ENCODE measurements at regions not wholly inside any gene's neighbourhood (a gene's known extent, or its start where the extent isn't known, plus 50 kb on each side); places are given as distances from the start of the nearest gene placed in this dataset.

- Mint-ChIP-seq H3K27me3 (ENCODE audit: low read depth) (no peaks in the 10 kb centered on the region), H3K36me3 (ENCODE audit: insufficient read depth in 2 of 2) (peaks cover 0 to under 1% of the 10 kb centered on the region in 2 donors), H3K4me3 (no peak overlapping the region), H3K4me1 (ENCODE audit: low read depth) (no peaks in the 10 kb centered on the region), H3K9me3 (peaks cover 4 to 10% of the 10 kb centered on the region in 2 donors), H3K27ac (no peak overlapping the region)
- DNase-seq (no peak), ATAC-seq (replicated peaks in 1 of 2) (no peak)
These were observed 627.1 kb upstream of the FZD8 start for GRCh38 chr10:36269222-36269621.

GRCh38 chr10:36266923-36267322 lies 624.8 kb upstream of the FZD8 start:
- Mint-ChIP-seq H3K27ac (no peak overlapping the region), H3K4me3 (no peak overlapping the region), H3K4me1 (ENCODE audit: low read depth) (no peaks in the 10 kb centered on the region), H3K36me3 (ENCODE audit: insufficient read depth in 2 of 2) (no peaks in the 10 kb centered on the region), H3K9me3 (peaks cover 4 to 9% of the 10 kb centered on the region in 2 donors), H3K27me3 (ENCODE audit: low read depth) (no peaks in the 10 kb centered on the region)
- ATAC-seq (replicated peaks in 1 of 2) (no peak), DNase-seq (no peak)

- DNase-seq: no peak
- H3K36me3 Mint-ChIP-seq (ENCODE audit: insufficient read depth in 2 of 2): no peaks in the 10 kb centered on the region
- no peak overlapping the region for H3K27ac Mint-ChIP-seq
- no peaks in the 10 kb centered on the region for H3K4me1 Mint-ChIP-seq (ENCODE audit: low read depth)
- ATAC-seq (replicated peaks in 1 of 2): no peak
- no peaks in the 10 kb centered on the region for H3K27me3 Mint-ChIP-seq (ENCODE audit: low read depth)
- H3K4me3 Mint-ChIP-seq: no peak overlapping the region
- peaks cover 5 to 9% of the 10 kb centered on the region in 2 donors for H3K9me3 Mint-ChIP-seq
These were observed 623.6 kb upstream of the FZD8 start for GRCh38 chr10:36265741-36266140.

- no peaks in the 10 kb centered on the region for H3K36me3 Mint-ChIP-seq (ENCODE audit: insufficient read depth in 2 of 2)
- DNase-seq (no peak), ATAC-seq (replicated peaks in 1 of 2) (no peak)
- H3K4me1 Mint-ChIP-seq (ENCODE audit: low read depth): no peaks in the 10 kb centered on the region
- no peaks in the 10 kb centered on the region for H3K27me3 Mint-ChIP-seq (ENCODE audit: low read depth)
- H3K9me3 Mint-ChIP-seq: peaks cover 5 to 13% of the 10 kb centered on the region in 2 donors
- H3K4me3 Mint-ChIP-seq: no peak overlapping the region
- H3K27ac Mint-ChIP-seq: no peak overlapping the region
These were observed 621.8 kb upstream of the FZD8 start for GRCh38 chr10:36263871-36264270.

- ATAC-seq (replicated peaks in 1 of 2) (no peak), DNase-seq (no peak)
- no peak overlapping the region for H3K4me3 Mint-ChIP-seq
- no peaks in the 10 kb centered on the region for H3K27me3 Mint-ChIP-seq (ENCODE audit: low read depth)
- H3K36me3 Mint-ChIP-seq (ENCODE audit: insufficient read depth in 2 of 2): no peaks in the 10 kb centered on the region
- no peaks in the 10 kb centered on the region for H3K4me1 Mint-ChIP-seq (ENCODE audit: low read depth)
- H3K9me3 Mint-ChIP-seq: peaks cover 6 to 8% of the 10 kb centered on the region in 2 donors
- no peak overlapping the region for H3K27ac Mint-ChIP-seq
These were observed 614.9 kb upstream of the FZD8 start for GRCh38 chr10:36256948-36257356.

GRCh38 chr10:36256166-36256565 lies 614.1 kb upstream of the FZD8 start:
- DNase-seq (no peak), ATAC-seq (replicated peaks in 1 of 2) (no peak)
- H3K36me3 Mint-ChIP-seq (ENCODE audit: insufficient read depth in 2 of 2): no peaks in the 10 kb centered on the region
- no peak overlapping the region for H3K4me3 Mint-ChIP-seq
- H3K27ac Mint-ChIP-seq: no peak overlapping the region
- H3K27me3 Mint-ChIP-seq (ENCODE audit: low read depth): no peaks in the 10 kb centered on the region
- peaks cover 6 to 9% of the 10 kb centered on the region in 2 donors for H3K9me3 Mint-ChIP-seq
- H3K4me1 Mint-ChIP-seq (ENCODE audit: low read depth): no peaks in the 10 kb centered on the region

- no peak overlapping the region for H3K27ac Mint-ChIP-seq
- no peaks in the 10 kb centered on the region for H3K4me1 Mint-ChIP-seq (ENCODE audit: low read depth)
- DNase-seq (no peak), ATAC-seq (replicated peaks in 1 of 2) (no peak)
- peaks cover 3 to 10% of the 10 kb centered on the region in 2 donors for H3K9me3 Mint-ChIP-seq
- H3K4me3 Mint-ChIP-seq: no peak overlapping the region
- H3K27me3 Mint-ChIP-seq (ENCODE audit: low read depth): no peaks in the 10 kb centered on the region
- no peaks in the 10 kb centered on the region for H3K36me3 Mint-ChIP-seq (ENCODE audit: insufficient read depth in 2 of 2)
These were observed 612.1 kb upstream of the FZD8 start for GRCh38 chr10:36254199-36254598.

GRCh38 chr10:36253731-36254130 lies 611.6 kb upstream of the FZD8 start:
- H3K4me1 Mint-ChIP-seq (ENCODE audit: low read depth): no peaks in the 10 kb centered on the region

GRCh38 chr10:36251068-36251467 lies 609.0 kb upstream of the FZD8 start:
- Mint-ChIP-seq H3K27ac (no peak overlapping the region), H3K36me3 (ENCODE audit: insufficient read depth in 2 of 2) (no peaks in the 10 kb centered on the region), H3K27me3 (ENCODE audit: low read depth) (no peaks in the 10 kb centered on the region), H3K4me3 (no peak overlapping the region), H3K9me3 (peaks cover 4 to 10% of the 10 kb centered on the region in 2 donors), H3K4me1 (ENCODE audit: low read depth) (no peaks in the 10 kb centered on the region)
- no peak for ATAC-seq (replicated peaks in 1 of 2)
- DNase-seq: no peak

More at GRCh38 chr10:36253731-36254130, 611.6 kb upstream of the FZD8 start:
- no peaks in the 10 kb centered on the region for H3K27me3 Mint-ChIP-seq (ENCODE audit: low read depth)
- DNase-seq (no peak), ATAC-seq (replicated peaks in 1 of 2) (no peak)
- peaks cover 3 to 10% of the 10 kb centered on the region in 2 donors for H3K9me3 Mint-ChIP-seq
- H3K36me3 Mint-ChIP-seq (ENCODE audit: insufficient read depth in 2 of 2): no peaks in the 10 kb centered on the region
- no peak overlapping the region for H3K4me3 Mint-ChIP-seq
- no peak overlapping the region for H3K27ac Mint-ChIP-seq

- peaks cover 4 to 9% of the 10 kb centered on the region in 2 donors for H3K9me3 Mint-ChIP-seq
- ATAC-seq (replicated peaks in 1 of 2): no peak
- H3K36me3 Mint-ChIP-seq (ENCODE audit: insufficient read depth in 2 of 2): no peaks in the 10 kb centered on the region
- no peak overlapping the region for H3K4me3 Mint-ChIP-seq
- H3K27me3 Mint-ChIP-seq (ENCODE audit: low read depth): no peaks in the 10 kb centered on the region
- H3K4me1 Mint-ChIP-seq (ENCODE audit: low read depth): no peaks in the 10 kb centered on the region
- no peak for DNase-seq
- no peak overlapping the region for H3K27ac Mint-ChIP-seq
These were observed 606.3 kb upstream of the FZD8 start for GRCh38 chr10:36248304-36248981.

GRCh38 chr10:36247478-36247877 lies 605.4 kb upstream of the FZD8 start:
- ATAC-seq (replicated peaks in 1 of 2) (no peak), DNase-seq (no peak)
- H3K27ac Mint-ChIP-seq: no peak overlapping the region
- H3K4me1 Mint-ChIP-seq (ENCODE audit: low read depth): no peaks in the 10 kb centered on the region
- no peaks in the 10 kb centered on the region for H3K36me3 Mint-ChIP-seq (ENCODE audit: insufficient read depth in 2 of 2)
- H3K4me3 Mint-ChIP-seq: no peak overlapping the region
- H3K9me3 Mint-ChIP-seq: peaks cover 3 to 4% of the 10 kb centered on the region in 2 donors
- H3K27me3 Mint-ChIP-seq (ENCODE audit: low read depth): no peaks in the 10 kb centered on the region

GRCh38 chr10:36236931-36237330 lies 594.8 kb upstream of the FZD8 start:
- ATAC-seq (replicated peaks in 1 of 2) (no peak), DNase-seq (no peak)
- Mint-ChIP-seq H3K36me3 (ENCODE audit: insufficient read depth in 2 of 2) (no peaks in the 10 kb centered on the region), H3K27me3 (ENCODE audit: low read depth) (no peaks in the 10 kb centered on the region), H3K4me1 (ENCODE audit: low read depth) (no peaks in the 10 kb centered on the region), H3K27ac (no peak overlapping the region), H3K9me3 (peaks cover 8 to 9% of the 10 kb centered on the region in 2 donors), H3K4me3 (no peak overlapping the region)

- DNase-seq (no peak), ATAC-seq (replicated peaks in 1 of 2) (no peak)
- Mint-ChIP-seq H3K4me3 (no peak overlapping the region), H3K36me3 (ENCODE audit: insufficient read depth in 2 of 2) (no peaks in the 10 kb centered on the region), H3K27me3 (ENCODE audit: low read depth) (no peaks in the 10 kb centered on the region), H3K4me1 (ENCODE audit: low read depth) (no peaks in the 10 kb centered on the region), H3K9me3 (peaks cover 8 to 11% of the 10 kb centered on the region in 2 donors), H3K27ac (no peak overlapping the region)
These were observed 594.2 kb upstream of the FZD8 start for GRCh38 chr10:36236341-36236740.

GRCh38 chr10:36232935-36233334 lies 590.8 kb upstream of the FZD8 start:
- H3K27ac Mint-ChIP-seq: no peak overlapping the region
- no peaks in the 10 kb centered on the region for H3K36me3 Mint-ChIP-seq (ENCODE audit: insufficient read depth in 2 of 2)
- ATAC-seq (replicated peaks in 1 of 2) (no peak), DNase-seq (no peak)
- H3K27me3 Mint-ChIP-seq (ENCODE audit: low read depth): no peaks in the 10 kb centered on the region
- peaks cover 10 to 13% of the 10 kb centered on the region in 2 donors for H3K9me3 Mint-ChIP-seq
- no peak overlapping the region for H3K4me3 Mint-ChIP-seq
- no peaks in the 10 kb centered on the region for H3K4me1 Mint-ChIP-seq (ENCODE audit: low read depth)
